ENCODE measurements at regions not wholly inside any gene's neighbourhood (a gene's known extent, or its start where the extent isn't known, plus 50 kb on each side); places are given as distances from the start of the nearest gene placed in this dataset.
"Not testable (repeated sequence)": the region's sequence is repeated elsewhere in the genome, so short reads cannot be mapped to it uniquely, and the experiment has no call there.

- no peak for DNase-seq (ENCODE audit: low read depth)
These were observed 2292.0 kb downstream of the TP53TG3F start for GRCh38 chr16:35751191-35751941.

GRCh38 chr16:35752012-35752772, 2292.8 kb downstream of the TP53TG3F start:
- DNase-seq (ENCODE audit: low read depth) = no peak

DNA sequence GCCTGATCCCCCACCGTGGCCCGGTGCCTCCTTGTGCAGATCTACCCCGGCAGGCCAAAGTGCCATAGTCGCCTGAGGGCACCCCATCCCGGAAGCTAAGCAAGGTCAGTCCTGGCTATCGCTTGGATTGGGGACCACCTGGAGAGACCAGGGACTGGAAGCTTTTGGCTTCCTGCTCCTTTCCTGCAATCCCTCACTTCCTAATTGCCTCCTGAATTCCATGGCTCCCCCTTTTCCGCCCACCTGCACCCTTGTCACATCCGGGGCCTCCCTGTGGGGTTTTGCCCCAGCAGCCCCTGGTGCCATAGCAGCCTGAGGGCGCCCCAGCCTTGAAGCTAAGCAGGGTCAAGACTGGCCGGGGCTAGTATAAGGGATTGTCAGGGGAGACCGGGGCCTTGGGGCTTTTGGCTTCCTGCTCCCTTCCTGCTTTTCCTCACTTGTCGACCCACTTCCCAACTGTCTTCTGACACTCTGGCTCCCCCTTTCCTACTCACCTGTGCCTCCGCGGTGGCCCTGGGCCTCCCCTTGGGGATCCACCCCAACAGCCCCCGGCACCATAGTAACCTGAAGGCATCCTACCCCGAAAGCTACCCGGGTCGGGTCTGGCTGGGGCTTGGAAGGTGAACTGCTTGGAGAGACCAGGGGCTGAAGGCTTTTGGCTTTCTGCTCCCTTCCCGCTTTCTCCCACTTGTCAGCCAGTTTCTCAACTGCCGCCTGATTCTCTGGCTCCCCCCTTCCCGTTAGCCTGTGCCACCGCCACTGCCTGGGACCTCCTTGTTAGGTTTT, 2293.6 kb downstream of the TP53TG3F start:
- DNase-seq (ENCODE audit: low read depth) = no peak

GRCh38 chr16:35753559-35754390, 2294.4 kb downstream of the TP53TG3F start:
- DNase-seq (ENCODE audit: low read depth) = no peak

- DNase-seq (ENCODE audit: low read depth) = no peak
These were observed 2295.3 kb downstream of the TP53TG3F start for GRCh38 chr16:35754391-35755369.

DNA sequence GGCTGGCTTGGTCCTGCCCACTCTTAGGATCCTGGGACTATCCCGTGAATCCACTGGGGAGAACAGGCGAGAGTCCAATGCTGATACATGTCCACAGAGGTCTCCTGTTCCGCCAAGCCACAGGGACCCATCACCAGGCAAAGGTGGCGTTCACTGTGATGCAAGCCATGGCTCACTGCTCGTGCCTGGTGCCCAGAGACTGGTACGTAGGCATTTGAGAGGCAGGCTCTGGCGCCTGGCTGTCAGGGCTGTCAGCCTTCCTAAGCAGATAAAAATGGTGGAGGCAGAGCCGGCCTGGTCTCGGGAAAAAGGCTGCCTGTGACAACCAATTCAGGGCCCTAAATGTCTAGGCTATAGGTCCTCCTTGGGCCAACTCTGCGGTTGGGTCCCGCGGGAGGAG, 2329.0 kb downstream of the TP53TG3F start:
- no peak for DNase-seq (ENCODE audit: low read depth)

- DNase-seq (ENCODE audit: low read depth) = no peak
These were observed 2333.3 kb downstream of the TP53TG3F start for GRCh38 chr16:35792516-35793285.

DNA sequence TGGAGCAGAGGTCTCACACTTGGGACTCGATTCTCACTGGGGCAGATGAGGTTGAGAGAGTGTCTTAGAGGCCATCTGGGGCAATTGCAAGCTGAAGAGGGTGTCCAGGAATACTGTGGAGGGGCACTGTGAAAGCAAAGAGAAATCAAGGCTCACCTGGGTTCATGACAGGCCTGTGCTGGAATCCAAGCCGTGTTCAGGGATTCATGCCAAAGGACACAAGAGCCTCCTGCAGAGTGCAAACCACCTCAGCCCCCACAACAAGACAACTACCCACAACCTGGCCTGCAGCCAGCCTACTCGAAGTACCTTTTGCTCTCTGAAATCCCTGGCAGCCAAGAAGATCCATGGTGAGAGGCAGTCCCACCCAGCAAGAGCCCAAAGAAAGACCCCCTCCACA, 2334.2 kb downstream of the TP53TG3F start:
- DNase-seq (ENCODE audit: low read depth) = no peak

GRCh38 chr16:35794896-35795295, 2335.5 kb downstream of the TP53TG3F start:
- DNase-seq (ENCODE audit: low read depth) = no peak

DNA sequence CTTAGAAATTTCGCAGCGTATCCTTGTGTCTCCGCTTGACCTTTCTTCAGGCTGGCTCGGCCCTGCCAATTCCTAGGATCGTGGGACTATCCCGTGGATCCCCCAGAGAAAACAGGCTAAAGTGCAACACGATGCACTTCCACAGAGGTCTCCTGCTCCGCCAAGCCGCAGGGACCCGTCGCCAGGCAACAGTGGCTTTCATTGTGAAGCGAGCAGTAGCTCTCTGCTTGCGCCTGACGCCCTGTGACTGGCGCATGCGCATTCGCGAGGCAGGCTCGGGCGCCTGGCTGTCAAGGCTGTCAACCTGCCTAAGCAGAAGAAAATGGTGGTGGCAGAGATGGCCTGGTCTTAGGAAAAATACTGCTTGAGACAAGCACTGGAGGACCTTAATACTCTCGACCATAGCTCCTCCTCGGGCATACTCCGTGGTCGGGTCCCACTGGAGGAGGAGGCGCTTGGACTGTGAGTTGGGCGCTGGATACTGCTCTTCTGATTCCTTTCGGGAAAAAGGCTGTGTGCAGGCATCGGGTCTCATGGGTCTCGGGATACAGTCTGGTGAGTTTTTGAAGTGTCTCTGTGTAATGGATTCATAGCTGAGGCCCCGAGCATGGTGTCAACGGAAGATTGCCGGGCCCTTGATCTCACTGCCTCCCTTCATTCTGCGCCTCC, 2336.1 kb downstream of the TP53TG3F start:
- no peak for DNase-seq (ENCODE audit: low read depth)

- no peak for DNase-seq (ENCODE audit: low read depth)
These were observed 2338.4 kb downstream of the TP53TG3F start for GRCh38 chr16:35797811-35798210.

- no peak for DNase-seq (ENCODE audit: low read depth)
These were observed 2339.5 kb downstream of the TP53TG3F start for GRCh38 chr16:35798885-35799426.

DNA sequence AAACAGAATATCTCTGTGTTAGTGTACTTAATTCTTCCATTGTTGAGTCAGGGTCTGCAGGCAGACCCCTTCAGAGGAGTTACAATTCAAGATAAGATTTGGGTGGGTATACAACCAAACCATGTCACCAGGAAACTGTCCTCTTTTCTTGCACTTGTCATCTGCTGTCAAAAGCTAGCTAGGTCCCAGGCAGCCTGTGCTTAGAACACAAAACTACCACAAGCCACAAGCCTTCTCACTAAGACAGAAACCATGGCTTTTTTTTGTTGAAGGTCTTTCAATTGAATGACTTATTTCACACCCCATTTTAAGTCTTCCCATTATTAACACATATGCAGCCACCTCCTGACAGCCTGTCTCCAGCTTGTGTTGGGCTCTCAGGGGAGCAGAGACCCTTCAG, 2345.1 kb downstream of the TP53TG3F start:
- DNase-seq (ENCODE audit: low read depth) = not testable (repeated sequence)

DNA sequence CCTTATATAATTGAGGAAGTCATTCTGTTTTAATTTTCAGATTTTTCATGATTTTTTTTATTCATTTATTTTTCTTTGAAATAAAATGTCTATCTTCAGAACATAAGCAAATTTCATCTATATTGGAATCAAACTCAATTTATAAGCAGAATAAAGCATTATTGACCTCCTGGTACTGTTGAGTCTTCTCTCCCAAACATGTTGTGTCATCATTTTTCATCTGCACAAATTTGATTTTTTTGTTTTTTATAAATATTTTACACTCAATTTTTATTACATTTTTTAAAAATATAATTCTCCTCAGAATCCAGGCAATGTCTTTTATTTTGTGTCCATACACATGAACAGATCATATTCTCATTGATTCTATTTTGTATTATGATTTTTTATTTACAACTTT, 2363.9 kb downstream of the TP53TG3F start:
- DNase-seq (ENCODE audit: low read depth) = no peak

DNA sequence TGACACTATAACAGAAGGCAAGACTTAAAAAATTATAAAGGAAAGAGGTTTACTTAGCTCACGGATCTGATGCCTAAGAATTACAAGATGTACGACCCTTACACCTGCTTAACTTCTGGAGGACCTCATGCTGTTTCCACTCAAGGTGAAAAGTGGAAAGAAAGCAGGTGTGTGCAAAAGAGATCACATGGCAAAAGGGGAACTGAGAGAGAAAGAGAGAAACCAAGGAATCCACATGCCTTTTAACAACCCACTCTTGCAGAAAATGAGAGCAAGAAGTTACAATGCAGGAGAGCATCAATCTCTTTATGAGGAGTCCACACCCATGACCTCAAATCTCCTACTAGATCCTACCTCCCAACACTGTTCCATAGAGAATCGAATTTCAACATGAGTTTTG, 2382.2 kb downstream of the TP53TG3F start:
- no peak for DNase-seq (ENCODE audit: low read depth)

- no peak for DNase-seq (ENCODE audit: low read depth)
These were observed 2402.8 kb downstream of the TP53TG3F start for GRCh38 chr16:35862242-35862641.

GRCh38 chr16:35868630-35869029, 2409.2 kb downstream of the TP53TG3F start:
- no peak for DNase-seq (ENCODE audit: low read depth)

- DNase-seq (ENCODE audit: low read depth) = no peak
These were observed 2414.1 kb downstream of the TP53TG3F start for GRCh38 chr16:35873472-35873871.

DNA sequence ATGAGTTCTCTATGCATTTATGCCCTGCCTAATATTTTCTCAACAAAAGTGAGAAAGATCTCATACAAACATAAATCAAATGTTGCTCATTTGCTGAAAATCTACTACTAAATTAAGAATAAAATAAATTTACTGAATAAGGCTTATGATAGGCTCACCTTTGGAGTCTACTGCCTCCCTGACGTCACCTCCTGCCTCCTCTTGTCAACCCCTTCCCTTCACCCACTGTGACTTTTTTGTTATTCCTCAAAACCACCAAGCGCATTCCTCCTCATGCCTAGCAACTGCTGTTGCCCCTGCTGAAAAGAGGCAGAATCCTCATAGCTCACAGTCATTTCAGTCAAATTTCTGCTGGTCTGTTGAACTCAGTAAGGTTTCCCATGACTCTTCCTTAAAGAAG, 2422.2 kb downstream of the TP53TG3F start:
- no peak for DNase-seq (ENCODE audit: low read depth)
